ENCODE measurements at regions not wholly inside any gene's neighbourhood (a gene's known extent, or its start where the extent isn't known, plus 50 kb on each side); places are given as distances from the start of the nearest gene placed in this dataset.

DNA sequence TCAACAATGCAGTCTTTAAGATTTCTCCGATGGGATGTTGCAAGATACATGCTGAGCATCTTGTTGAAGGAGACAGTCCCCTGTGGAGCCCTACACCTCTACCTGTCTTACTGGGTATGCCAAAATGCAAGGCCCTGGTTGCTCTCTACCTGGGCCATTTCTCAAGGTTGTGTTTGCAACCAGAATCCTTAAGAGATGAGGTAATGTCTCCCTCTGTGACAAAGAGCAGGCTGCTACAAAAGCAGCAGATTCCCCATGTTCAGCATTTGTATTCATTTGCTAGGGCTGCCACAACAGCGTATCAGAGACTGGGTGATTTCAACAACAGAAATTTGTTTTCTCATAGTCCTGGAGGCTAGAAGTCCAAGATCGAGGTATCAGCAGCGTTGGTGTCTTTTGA is 138.4 kb upstream of the RPS23 start:
- TF ChIP-seq, protein P1, sequence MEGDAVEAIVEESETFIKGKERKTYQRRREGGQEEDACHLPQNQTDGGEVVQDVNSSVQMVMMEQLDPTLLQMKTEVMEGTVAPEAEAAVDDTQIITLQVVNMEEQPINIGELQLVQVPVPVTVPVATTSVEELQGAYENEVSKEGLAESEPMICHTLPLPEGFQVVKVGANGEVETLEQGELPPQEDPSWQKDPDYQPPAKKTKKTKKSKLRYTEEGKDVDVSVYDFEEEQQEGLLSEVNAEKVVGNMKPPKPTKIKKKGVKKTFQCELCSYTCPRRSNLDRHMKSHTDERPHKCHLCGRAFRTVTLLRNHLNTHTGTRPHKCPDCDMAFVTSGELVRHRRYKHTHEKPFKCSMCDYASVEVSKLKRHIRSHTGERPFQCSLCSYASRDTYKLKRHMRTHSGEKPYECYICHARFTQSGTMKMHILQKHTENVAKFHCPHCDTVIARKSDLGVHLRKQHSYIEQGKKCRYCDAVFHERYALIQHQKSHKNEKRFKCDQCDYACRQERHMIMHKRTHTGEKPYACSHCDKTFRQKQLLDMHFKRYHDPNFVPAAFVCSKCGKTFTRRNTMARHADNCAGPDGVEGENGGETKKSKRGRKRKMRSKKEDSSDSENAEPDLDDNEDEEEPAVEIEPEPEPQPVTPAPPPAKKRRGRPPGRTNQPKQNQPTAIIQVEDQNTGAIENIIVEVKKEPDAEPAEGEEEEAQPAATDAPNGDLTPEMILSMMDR (conservative IDR thresholded peaks at IDR 0.05; ENCODE audit: low read length): no peak
- TF ChIP-seq EZH2phosphoT487 (IDR thresholded peaks at IDR 0.05; ENCODE audit: borderline replicate concordance, low read depth, low read length): no peak
